H1 (cell line): ENCODE measurements at regions not wholly inside any gene's neighbourhood (a gene's known extent, or its start where the extent isn't known, plus 50 kb on each side); places are given as distances from the start of the nearest gene placed in this dataset.

Experiments
- CTCF ChIA-PET: fragments of 300-600 bp; sonication (Branson Sonifier 250); formaldehyde crosslinking; loops from one replicate; lab custom pipeline; 2021; ENCODE audit not compliant: partially characterized antibody; lab: Charles Lee
- POLR2A ChIA-PET: fragments of 300-600 bp; sonication (Branson Sonifier 250); formaldehyde crosslinking; loops from one replicate; lab custom pipeline; 2021; ENCODE audit warnings: inconsistent platforms; ENCODE audit not compliant: partially characterized antibody; lab: Charles Lee
- DNase-seq, 2 experiments: peaks; one replicate each; pipeline versions ENCODE4 v3.0.0 to v3.0.0-alpha.2; 2010 to 2022; ENCODE audit warnings: low spot score in 2 of 2, low read depth in 1 of 2, mixed read lengths in 1 of 2
- FAIRE-seq: peaks from 2 replicates; lab custom pipeline; 2011; peaks lifted over from hg19 to GRCh38; lab: Jason Lieb, UNC
- H2AFZ ChIP-seq: 2 replicates; pipeline ENCODE4 v1.8.1; 2012; ENCODE audit warnings: low read length, inconsistent platforms
- H2AK5ac ChIP-seq: 2 replicates; pipeline ENCODE4 v1.6.1; 2013; ENCODE audit warnings: low read depth, low read length
- H2BK120ac ChIP-seq: replicated peaks from 2 replicates; pipeline ENCODE3; 2013; ENCODE audit warnings: low read depth, low read length, inconsistent platforms
- H2BK12ac ChIP-seq: 2 replicates; pipeline ENCODE4 v1.6.1; 2013; ENCODE audit warnings: low read depth, low read length
- H2BK15ac ChIP-seq: 2 replicates; pipeline ENCODE4 v1.6.1; 2013; ENCODE audit warnings: low read length
- H2BK20ac ChIP-seq: 2 replicates; pipeline ENCODE4 v1.6.1; 2013; ENCODE audit warnings: low read length
- H2BK5ac ChIP-seq: 2 replicates; pipeline ENCODE4 v1.6.1; 2013; ENCODE audit warnings: low read depth, low read length
- H3K14ac ChIP-seq: 2 replicates; pipeline ENCODE4 v1.6.1; 2013; ENCODE audit warnings: inconsistent platforms; ENCODE audit not compliant: insufficient read length
- H3K18ac ChIP-seq: 2 replicates; pipeline ENCODE4 v1.6.1; 2013; ENCODE audit warnings: low read length; ENCODE audit errors: extremely low read depth
- H3K23ac ChIP-seq: 2 replicates; pipeline ENCODE4 v1.6.1; 2013; ENCODE audit warnings: inconsistent platforms; ENCODE audit not compliant: insufficient read length
- H3K23me2 ChIP-seq: 2 replicates; pipeline ENCODE4 v1.6.1; 2013; ENCODE audit warnings: low read depth, low read length
- H3K27ac ChIP-seq: 2 replicates; pipeline ENCODE4 v1.6.1; 2011; ENCODE audit warnings: low read depth, low read length, inconsistent platforms
- H3K27me3 ChIP-seq, 4 experiments: replicated peaks in 1 of 4; 1 replicate in 1 of 4; 2 replicates in 3 of 4; pipeline versions ENCODE4 v1.6.1 to v1.8.1; 2011 to 2013; ENCODE audit warnings: low read length in 3 of 4, mild to moderate bottlenecking in 3 of 4, inconsistent platforms in 2 of 4, mixed read lengths in 2 of 4, moderate library complexity in 1 of 4; ENCODE audit not compliant: control insufficient read depth in 3 of 4, insufficient read depth in 3 of 4; ENCODE audit errors: extremely low read depth in 1 of 4
- H3K36me3 ChIP-seq, 4 experiments: 2 replicates each; pipeline versions ENCODE4 v1.6.1 to v1.8.1; 2011 to 2013; ENCODE audit warnings: mild to moderate bottlenecking in 4 of 4, low read length in 3 of 4, moderate library complexity in 2 of 4, control low read depth in 1 of 4, inconsistent platforms in 1 of 4; ENCODE audit not compliant: insufficient read depth in 4 of 4, control insufficient read depth in 2 of 4
- H3K4ac ChIP-seq: replicated peaks from 2 replicates; pipeline ENCODE3; 2013; ENCODE audit warnings: low read length, low read depth, mixed read lengths, inconsistent platforms; ENCODE audit not compliant: insufficient read length
- H3K4me1 ChIP-seq, 4 experiments: replicated peaks in 1 of 4; 1 replicate in 1 of 4; 2 replicates in 3 of 4; pipeline versions ENCODE4 v1.6.1 to v1.8.1; 2011 to 2013; ENCODE audit warnings: low read length in 3 of 4, inconsistent platforms in 2 of 4, mixed read lengths in 1 of 4; ENCODE audit not compliant: insufficient read depth in 4 of 4, control insufficient read depth in 3 of 4
- H3K4me2 ChIP-seq, 2 experiments: 2 replicates each; pipeline versions ENCODE4 v1.6.1 to v1.8.1; 2011 to 2013; ENCODE audit warnings: low read depth in 2 of 2, low read length in 2 of 2, control low read depth in 1 of 2, inconsistent platforms in 1 of 2, mild to moderate bottlenecking in 1 of 2; ENCODE audit not compliant: insufficient read depth in 1 of 2
- H3K4me3 ChIP-seq, 4 experiments: fragments of 200-600, 300-600 bp in 1 of 4; sonication (generic), shearing (Covaris generic), sonication (Bioruptor Twin) in 1 of 4; 2 replicates each; pipeline versions ENCODE4 v1.5.1 to v1.8.1; 2011 to 2016; ENCODE audit warnings: low read length in 4 of 4, low read depth in 3 of 4, control low read depth in 2 of 4, inconsistent platforms in 2 of 4, mild to moderate bottlenecking in 2 of 4, mixed read lengths in 1 of 4, moderate library complexity in 1 of 4; ENCODE audit not compliant: insufficient read depth in 2 of 4; ENCODE audit errors: extremely low read depth in 1 of 4
- H3K56ac ChIP-seq: replicated peaks from 2 replicates; pipeline ENCODE3; 2013; ENCODE audit warnings: low read depth, mild to moderate bottlenecking, mixed read lengths, low read length, inconsistent platforms; ENCODE audit not compliant: insufficient read length
- H3K79me1 ChIP-seq: 2 replicates; pipeline ENCODE4 v1.6.1; 2013; ENCODE audit warnings: low read depth, low read length, control low read depth
- H3K79me2 ChIP-seq, 2 experiments: 2 replicates each; pipeline versions ENCODE4 v1.6.1 to v1.8.1; 2012 to 2013; ENCODE audit warnings: low read length in 2 of 2, mild to moderate bottlenecking in 2 of 2, inconsistent platforms in 1 of 2; ENCODE audit not compliant: insufficient read depth in 2 of 2, control insufficient read depth in 1 of 2
- H3K9ac ChIP-seq, 4 experiments: replicated peaks in 1 of 4; 1 replicate in 1 of 4; 2 replicates in 3 of 4; pipeline versions ENCODE4 v1.6.1 to v1.8.1; 2011 to 2013; ENCODE audit warnings: low read depth in 3 of 4, low read length in 3 of 4, control low read depth in 2 of 4, mild to moderate bottlenecking in 2 of 4, moderate library complexity in 2 of 4, inconsistent platforms in 1 of 4; ENCODE audit errors: extremely low read depth in 1 of 4
- H3K9me3 ChIP-seq, 2 experiments: 2 replicates each; pipeline versions ENCODE4 v1.6.1 to v1.8.1; 2012 to 2013; ENCODE audit warnings: mild to moderate bottlenecking in 2 of 2, moderate library complexity in 2 of 2, control low read depth in 1 of 2, inconsistent platforms in 1 of 2, low read depth in 1 of 2, low read length in 1 of 2, mixed read lengths in 1 of 2; ENCODE audit not compliant: insufficient read depth in 2 of 2
- H4K20me1 ChIP-seq, 2 experiments: replicated peaks in 1 of 2; 2 replicates each; pipeline versions ENCODE3 to v1.8.1; 2011 to 2013; ENCODE audit warnings: inconsistent platforms in 2 of 2, low read length in 2 of 2, mild to moderate bottlenecking in 1 of 2; ENCODE audit not compliant: insufficient read depth in 2 of 2, control insufficient read depth in 1 of 2
- H4K5ac ChIP-seq: 2 replicates; pipeline ENCODE4 v1.6.1; 2013; ENCODE audit warnings: low read length, low read depth, mixed read lengths, inconsistent platforms; ENCODE audit not compliant: insufficient read length
- H4K8ac ChIP-seq: 2 replicates; pipeline ENCODE4 v1.8.0; 2013; ENCODE audit warnings: mild to moderate bottlenecking, moderate library complexity, low read length, inconsistent platforms; ENCODE audit not compliant: insufficient read depth; ENCODE audit errors: extremely low read depth
- H4K91ac ChIP-seq: replicated peaks from 2 replicates; pipeline ENCODE3; 2013; ENCODE audit warnings: low read length, mixed read lengths, inconsistent platforms; ENCODE audit not compliant: insufficient read length
- CHD1 ChIP-seq: IDR thresholded peaks from 2 replicates; pipeline ENCODE4 v1.6.1; 2012; ENCODE audit warnings: low read depth, low read length, improper control_type of control experiment
- EP300 ChIP-seq, 2 experiments: IDR thresholded peaks; 1 replicate in 1 of 2; 2 replicates in 1 of 2; pipeline ENCODE4 v1.6.1; 2011 to 2012; ENCODE audit warnings: low read depth in 2 of 2, low read length in 2 of 2, mild to moderate bottlenecking in 2 of 2, borderline replicate concordance in 1 of 2, inconsistent platforms in 1 of 2, moderate library complexity in 1 of 2
- FOSL1 ChIP-seq: IDR thresholded peaks from 2 replicates; pipeline ENCODE4 v1.6.1; 2011; ENCODE audit warnings: mild to moderate bottlenecking, low read depth, low read length, moderate library complexity; ENCODE audit not compliant: insufficient read depth
- GABPA ChIP-seq: IDR thresholded peaks from 2 replicates; pipeline ENCODE4 v1.6.1; 2011; ENCODE audit warnings: mild to moderate bottlenecking, low read length, moderate library complexity, borderline replicate concordance; ENCODE audit not compliant: insufficient read depth
- TAF1 ChIP-seq: IDR thresholded peaks from 2 replicates; pipeline ENCODE4 v1.6.1; 2011; ENCODE audit warnings: mild to moderate bottlenecking, low read depth, low read length
- WGBS, 2 experiments: shearing (Covaris generic) in 1 of 2; methylation state at CpG; one replicate each; pipeline versions ENCODE4 v1.1.6 to v1.1.7; 2013 to 2015; ENCODE audit warnings: low lambda C conversion rate in 2 of 2, mixed read lengths in 2 of 2, inconsistent platforms in 1 of 2, low coverage in 1 of 2, missing lambda C conversion rate in 1 of 2; ENCODE audit not compliant: insufficient replicate concordance in 2 of 2, insufficient coverage in 1 of 2, insufficient read length in 1 of 2; ENCODE audit errors: extremely low coverage in 1 of 2, missing lambda C conversion rate in 1 of 2; 5-methylcytosine and 5-hydroxymethylcytosine counted together
- TF ChIP-seq, protein P1 (sequence below), 3 experiments: IDR thresholded peaks; 1 replicate in 2 of 3; 2 replicates in 1 of 3; pipeline versions ENCODE4 v1.5.1 to v1.6.1; 2011; ENCODE audit warnings: low read length in 3 of 3, mild to moderate bottlenecking in 3 of 3, inconsistent platforms in 2 of 3, low read depth in 1 of 3, moderate library complexity in 1 of 3; ENCODE audit not compliant: insufficient read depth in 1 of 3; ENCODE audit errors: control extremely low read depth in 1 of 3
- TF ChIP-seq, protein P2 (sequence below): IDR thresholded peaks from 2 replicates; pipeline ENCODE4 v1.6.1; 2012; ENCODE audit warnings: inconsistent platforms

DNA sequence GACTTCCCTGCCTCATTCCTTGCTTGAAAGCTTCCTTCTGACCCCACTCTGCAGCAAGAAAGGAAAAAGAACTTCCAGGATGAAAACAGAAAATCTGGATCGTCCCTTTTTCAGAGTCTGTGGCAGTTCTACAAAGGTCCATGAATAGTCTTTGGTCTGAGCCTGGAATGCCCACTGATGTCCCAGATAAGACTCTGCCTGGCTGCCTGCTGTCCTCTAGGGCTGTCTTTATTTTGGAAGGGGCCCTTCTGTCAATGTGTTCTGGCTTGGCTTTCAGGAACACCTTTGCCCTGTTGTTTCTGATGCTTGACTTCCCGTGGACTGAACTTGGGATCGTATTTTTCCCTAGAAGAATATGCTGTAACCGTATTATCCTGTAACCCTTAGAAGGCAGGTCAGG, 114.7 kb upstream of the LNX1 start:
- TF ChIP-seq TAF1 (no peak), CHD1 (no peak), EP300 (IDR thresholded peaks at IDR 0.05; ENCODE audit: borderline replicate concordance in 1 of 2, low read depth in 2 of 2, low read length in 2 of 2) (no peak), FOSL1 (no peak), GABPA (no peak)
- TF ChIP-seq, protein P1, sequence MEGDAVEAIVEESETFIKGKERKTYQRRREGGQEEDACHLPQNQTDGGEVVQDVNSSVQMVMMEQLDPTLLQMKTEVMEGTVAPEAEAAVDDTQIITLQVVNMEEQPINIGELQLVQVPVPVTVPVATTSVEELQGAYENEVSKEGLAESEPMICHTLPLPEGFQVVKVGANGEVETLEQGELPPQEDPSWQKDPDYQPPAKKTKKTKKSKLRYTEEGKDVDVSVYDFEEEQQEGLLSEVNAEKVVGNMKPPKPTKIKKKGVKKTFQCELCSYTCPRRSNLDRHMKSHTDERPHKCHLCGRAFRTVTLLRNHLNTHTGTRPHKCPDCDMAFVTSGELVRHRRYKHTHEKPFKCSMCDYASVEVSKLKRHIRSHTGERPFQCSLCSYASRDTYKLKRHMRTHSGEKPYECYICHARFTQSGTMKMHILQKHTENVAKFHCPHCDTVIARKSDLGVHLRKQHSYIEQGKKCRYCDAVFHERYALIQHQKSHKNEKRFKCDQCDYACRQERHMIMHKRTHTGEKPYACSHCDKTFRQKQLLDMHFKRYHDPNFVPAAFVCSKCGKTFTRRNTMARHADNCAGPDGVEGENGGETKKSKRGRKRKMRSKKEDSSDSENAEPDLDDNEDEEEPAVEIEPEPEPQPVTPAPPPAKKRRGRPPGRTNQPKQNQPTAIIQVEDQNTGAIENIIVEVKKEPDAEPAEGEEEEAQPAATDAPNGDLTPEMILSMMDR (IDR thresholded peaks at IDR 0.05; ENCODE audit: control extremely low read depth in 1 of 3, insufficient read depth in 1 of 3, low read depth in 1 of 3, low read length in 3 of 3) = no peak
- TF ChIP-seq, protein P2, sequence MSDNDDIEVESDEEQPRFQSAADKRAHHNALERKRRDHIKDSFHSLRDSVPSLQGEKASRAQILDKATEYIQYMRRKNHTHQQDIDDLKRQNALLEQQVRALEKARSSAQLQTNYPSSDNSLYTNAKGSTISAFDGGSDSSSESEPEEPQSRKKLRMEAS = no peak
- no peak overlapping the region for H2AFZ ChIP-seq
- no peak overlapping the region for H3K14ac ChIP-seq
- H2AK5ac ChIP-seq = no peak overlapping the region
- peaks cover 0 to 10% (median 3%) of the 10 kb centered on the region in 4 experiments; a peak in 5 of 7 replicates for H3K4me1 ChIP-seq
- H3K56ac ChIP-seq = no peak overlapping the region
- FAIRE-seq (no peak), DNase-seq (no peak)
- H3K4me2 ChIP-seq = no peak overlapping the region
- ChIA-PET POLR2A (no interaction called here), CTCF (interaction anchor here (0.8 to 3.0 kb wide), 28 partner anchors 9 to 528 kb away, joined by 3 to 17 read pairs (median 4); no protein-coding TSS in a partner anchor)
- H3K27ac ChIP-seq = no peak overlapping the region
- H2BK5ac ChIP-seq = no peak overlapping the region
- H2BK12ac ChIP-seq = no peak overlapping the region
- H3K18ac ChIP-seq = no peak overlapping the region
- H3K23ac ChIP-seq = no peak overlapping the region
- no peaks in the 10 kb centered on the region for H3K9me3 ChIP-seq
- no peaks in the 10 kb centered on the region for H3K23me2 ChIP-seq
- no peak overlapping the region for H4K8ac ChIP-seq
- H4K5ac ChIP-seq = no peak overlapping the region
- H4K91ac ChIP-seq = no peak overlapping the region
- H3K9ac ChIP-seq = no peak overlapping the region
- H3K79me1 ChIP-seq = no peaks in the 10 kb centered on the region
- H3K79me2 ChIP-seq = no peaks in the 10 kb centered on the region
- H2BK20ac ChIP-seq = no peak overlapping the region
- H3K27me3 ChIP-seq = no peaks in the 10 kb centered on the region
- no peaks in the 10 kb centered on the region for H3K36me3 ChIP-seq
- H3K4ac ChIP-seq = no peak overlapping the region
- H3K4me3 ChIP-seq = no peak overlapping the region
- H4K20me1 ChIP-seq = no peaks in the 10 kb centered on the region
- WGBS, 2 experiments = 88% methylated on average over 4 of the region's 4 CpGs; no CpG with 5 or more reads in 1 of the 2 experiments
- no peak overlapping the region for H2BK120ac ChIP-seq
- no peak overlapping the region for H2BK15ac ChIP-seq
